SH-SY5Y (cell line): ENCODE measurements at regions not wholly inside any gene's neighbourhood (a gene's known extent, or its start where the extent isn't known, plus 50 kb on each side); places are given as distances from the start of the nearest gene placed in this dataset.

Source experiments
- GATA2 ChIP-seq: IDR thresholded peaks from 2 replicates; pipeline ENCODE4 v1.6.1; 2011; ENCODE audit warnings: mild to moderate bottlenecking, low read depth, low read length
- GATA3 ChIP-seq: IDR thresholded peaks from 2 replicates; pipeline ENCODE4 v1.6.1; 2011; ENCODE audit warnings: low read depth, mild to moderate bottlenecking, low read length, moderate library complexity

DNA sequence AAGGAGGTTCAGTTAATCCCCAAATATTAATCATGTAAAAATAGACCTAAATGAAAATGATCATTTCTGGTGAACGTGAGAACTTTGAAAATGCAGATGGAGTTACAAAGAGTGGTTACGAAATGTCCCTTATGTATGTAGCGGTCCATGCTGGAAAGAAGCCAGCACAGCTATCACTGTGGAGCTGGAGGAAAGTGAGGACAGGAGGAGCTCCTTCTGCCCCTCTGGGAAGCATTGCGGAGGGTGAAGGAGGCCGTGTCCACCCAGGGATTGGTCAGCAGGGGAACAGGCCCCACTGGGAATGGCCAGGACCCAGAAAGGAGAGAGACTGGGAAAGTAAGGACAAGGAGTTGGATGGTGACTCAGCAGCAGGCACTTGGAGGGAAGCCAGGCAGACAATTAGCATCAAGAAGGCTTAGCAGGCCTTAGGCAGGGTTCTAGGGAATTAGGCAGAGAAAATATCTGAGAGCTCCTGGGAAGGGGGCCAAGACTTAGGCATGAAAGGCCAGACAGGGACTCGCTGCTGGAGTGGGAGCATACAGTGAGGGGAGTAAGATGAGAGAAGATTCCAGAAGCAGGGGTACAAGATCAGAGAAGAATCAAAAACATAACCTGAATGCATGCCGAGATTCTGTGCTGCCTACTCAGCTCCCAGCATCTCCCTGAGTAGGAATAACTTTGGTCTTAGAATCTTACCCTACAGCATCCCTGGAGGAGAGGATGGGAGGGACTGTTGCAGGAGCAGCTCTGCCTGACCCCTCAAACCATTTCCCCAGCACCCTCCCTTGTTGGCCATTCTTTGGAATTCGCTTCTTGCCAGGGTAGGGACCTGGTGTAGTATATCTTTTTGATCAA, 171.0 kb upstream of the UMPS start:
- TF ChIP-seq GATA2 (no peak), GATA3 (no peak)

DNA sequence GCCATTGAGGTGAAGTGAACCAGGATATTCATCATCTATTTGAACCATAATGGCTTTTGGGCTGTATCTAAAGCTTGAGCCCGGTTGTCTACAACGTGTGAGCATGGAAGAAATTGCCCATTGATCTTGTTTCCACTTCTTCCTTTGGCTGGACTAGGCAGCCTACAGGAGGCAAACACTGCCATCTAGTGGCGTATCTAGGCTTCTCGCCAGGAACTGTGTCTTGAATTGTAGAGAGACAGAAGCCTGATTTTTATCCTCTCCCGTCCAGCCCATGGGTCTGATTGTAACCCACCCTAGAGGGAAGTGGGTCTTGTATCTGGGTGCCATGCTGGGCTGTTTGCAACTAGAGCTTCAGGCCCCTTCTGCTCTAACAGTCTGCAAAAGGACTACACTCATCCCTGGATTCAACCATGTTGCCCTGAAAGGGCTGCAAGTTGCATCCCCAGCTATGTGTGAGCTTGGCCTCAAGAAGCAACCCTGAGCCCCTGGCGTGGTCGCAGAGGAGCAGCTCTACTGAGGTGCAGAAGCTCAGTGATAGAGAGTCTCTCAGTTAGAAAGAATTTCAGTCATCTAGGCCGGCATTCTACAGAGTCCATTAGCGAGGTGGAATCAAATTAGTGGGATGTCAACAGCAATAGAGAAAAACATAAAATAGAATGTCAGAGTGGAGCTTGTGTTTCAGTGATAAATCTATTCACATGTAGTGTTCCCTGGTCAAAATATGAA, 170.2 kb upstream of the UMPS start:
- TF ChIP-seq GATA3 (no peak), GATA2 (no peak)

DNA sequence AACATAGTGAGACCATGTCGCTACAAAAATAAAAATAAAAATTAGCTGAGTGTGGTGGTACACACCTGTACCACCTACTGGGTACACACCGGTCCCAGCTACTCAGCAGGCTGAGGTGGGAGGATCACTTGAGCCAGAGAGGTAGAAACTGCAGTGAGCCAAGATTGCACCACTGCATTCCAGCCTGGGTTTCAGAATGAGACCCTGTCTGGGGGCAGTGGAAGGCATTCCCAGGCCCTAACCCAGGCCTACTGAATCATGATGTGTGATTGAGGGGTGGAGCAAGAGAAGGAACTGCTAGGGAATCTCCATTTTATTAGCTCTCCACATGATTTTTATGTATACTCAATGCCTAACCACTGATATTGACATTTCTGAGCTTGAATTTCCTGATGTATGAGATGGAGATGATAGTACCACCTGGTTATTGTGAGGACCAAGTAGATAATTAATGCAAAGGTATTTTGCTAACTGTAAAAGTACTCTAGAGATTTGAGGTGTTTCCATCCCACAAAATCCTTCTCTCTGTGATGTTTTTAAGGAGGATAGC, 169.5 kb upstream of the UMPS start:
- no peak for TF ChIP-seq GATA3
- no peak for TF ChIP-seq GATA2

DNA sequence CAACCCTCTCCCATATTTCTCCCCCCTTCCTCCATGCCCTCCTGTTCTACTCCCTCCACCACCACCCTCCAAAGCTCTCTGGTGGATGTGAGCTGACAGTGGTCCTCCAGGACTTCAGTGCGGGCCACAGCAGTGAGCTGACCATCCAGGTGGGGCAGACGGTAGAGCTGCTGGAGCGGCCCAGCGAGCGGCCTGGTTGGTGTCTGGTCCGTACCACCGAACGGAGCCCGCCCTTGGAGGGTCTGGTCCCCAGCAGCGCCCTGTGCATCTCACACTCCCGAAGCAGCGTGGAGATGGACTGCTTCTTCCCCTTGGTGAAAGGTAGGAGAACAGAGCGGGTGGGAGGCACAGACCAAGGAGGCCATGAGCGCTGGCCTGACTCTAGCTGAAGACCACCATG, 167.5 kb upstream of the UMPS start:
- no peak for TF ChIP-seq GATA3
- no peak for TF ChIP-seq GATA2

DNA sequence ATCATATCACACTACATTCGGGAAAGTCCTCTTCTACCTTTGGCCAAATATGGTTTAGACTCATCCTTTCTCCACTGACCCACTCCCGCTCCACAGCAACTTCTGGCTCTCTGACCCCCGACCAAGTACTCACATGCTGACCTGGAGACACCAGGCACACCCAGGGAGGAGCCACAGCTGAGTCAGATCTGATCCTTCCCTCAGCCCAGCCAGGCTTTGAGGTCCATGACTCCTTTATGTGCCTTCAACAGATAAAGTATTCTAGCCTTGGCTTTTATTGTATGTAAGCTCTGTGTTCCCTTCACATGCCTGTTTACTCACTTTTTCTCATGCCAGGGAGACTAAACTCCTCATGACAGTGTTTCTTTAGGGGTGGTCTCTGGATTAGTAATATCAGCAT, 166.9 kb upstream of the UMPS start:
- TF ChIP-seq GATA2 (no peak), GATA3 (no peak)

DNA sequence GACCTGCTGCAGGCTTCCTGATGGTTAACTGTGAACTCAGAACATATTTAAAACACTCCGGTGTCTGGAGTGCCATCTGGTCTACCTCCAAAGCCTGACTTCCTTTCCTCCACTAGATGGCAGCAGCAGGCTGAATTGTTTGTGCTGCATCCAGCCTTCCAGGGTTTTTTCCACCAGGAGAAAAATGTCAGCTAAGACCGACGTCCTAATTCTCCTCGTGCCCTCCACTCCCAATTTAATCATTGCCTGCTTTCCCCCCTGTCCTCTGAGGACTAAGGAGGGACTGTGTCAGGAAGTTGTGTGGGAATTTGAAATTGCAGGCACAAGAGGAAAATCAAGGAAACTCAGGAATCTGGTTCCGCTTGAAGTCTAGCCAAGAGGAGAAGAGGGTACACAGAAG, 165.2 kb upstream of the UMPS start:
- no peak for TF ChIP-seq GATA2
- TF ChIP-seq GATA3, result no peak

DNA sequence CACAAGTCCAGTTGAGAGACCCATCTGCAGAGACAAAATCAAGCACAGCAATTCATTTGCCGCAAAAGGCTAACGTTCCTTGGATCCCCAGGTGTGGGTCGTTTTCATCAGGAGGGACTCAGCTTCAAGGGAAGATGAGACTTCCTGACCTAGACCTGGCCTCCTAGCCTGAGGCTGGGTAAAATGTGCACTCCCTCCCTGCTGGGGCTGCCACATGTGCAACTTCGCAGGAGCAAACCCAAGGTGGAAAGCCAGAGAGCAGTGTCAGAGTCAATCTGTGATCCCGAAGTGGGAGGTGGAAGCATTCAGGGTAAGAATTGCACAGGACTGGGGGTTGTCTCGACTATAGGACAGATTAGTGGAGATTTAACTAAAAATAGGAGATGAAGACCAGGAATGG, 164.7 kb upstream of the UMPS start:
- TF ChIP-seq GATA3 (no peak), GATA2 (no peak)

DNA sequence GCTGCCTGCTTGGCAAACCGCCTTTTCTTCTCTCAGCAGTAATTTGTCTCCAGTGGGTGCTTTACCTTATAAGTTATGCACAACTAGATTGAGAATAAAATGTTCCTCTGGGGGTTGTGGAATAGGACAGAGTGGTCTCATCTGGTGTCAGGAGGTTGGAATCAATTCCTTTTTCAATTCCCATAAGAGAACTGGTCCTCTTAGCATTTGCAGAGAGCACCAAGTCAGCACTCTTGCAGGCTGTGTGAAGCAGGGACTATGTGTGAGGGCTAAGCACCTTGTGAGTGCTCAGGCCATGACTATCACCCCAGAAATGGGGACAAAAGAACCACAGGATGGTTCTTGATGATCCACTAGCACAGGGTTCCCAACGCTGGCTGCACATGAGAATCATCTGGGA, 163.6 kb upstream of the UMPS start:
- TF ChIP-seq GATA3 (no peak), GATA2 (no peak)

DNA sequence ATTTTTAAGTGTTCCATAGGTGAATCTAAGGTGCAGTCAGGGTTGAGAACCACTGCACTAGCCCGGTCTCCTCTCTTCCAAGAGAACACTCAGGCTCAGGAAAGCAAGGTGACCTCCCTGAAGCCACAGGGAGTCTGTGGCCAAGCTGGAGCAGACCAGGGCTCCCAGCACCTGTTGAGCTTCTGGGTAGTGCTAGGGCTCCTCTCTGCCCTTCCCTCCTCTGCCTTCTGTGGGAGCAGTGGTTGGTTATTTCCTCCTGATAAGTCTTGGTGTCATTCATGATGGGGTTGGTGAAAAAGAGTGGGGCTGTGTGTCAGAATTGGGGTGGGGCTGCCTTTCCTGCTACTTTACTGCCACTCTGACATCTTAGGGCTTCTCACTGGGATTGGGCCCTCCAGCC, 163.1 kb upstream of the UMPS start:
- no peak for TF ChIP-seq GATA2
- no peak for TF ChIP-seq GATA3

DNA sequence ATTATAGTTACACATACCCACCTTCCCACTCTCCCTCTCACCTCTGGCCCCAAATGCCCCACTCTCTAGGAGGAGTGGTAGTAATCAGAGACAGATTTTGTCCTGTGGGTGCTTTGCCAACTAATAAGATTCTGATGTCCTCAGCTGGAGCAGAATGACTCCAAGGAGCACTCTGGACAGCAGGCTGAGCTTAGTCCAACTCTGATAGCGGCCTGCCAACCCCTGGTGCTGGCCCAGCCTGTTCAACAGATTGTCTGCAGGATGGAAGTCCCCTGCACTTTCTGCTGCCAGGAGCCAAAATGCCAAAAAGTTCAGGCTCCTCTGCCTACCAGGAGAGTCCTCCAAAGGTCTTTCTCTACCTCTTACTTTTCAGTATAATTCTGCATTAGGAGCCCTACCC, 160.5 kb upstream of the UMPS start:
- no peak for TF ChIP-seq GATA3
- TF ChIP-seq GATA2, result no peak

DNA sequence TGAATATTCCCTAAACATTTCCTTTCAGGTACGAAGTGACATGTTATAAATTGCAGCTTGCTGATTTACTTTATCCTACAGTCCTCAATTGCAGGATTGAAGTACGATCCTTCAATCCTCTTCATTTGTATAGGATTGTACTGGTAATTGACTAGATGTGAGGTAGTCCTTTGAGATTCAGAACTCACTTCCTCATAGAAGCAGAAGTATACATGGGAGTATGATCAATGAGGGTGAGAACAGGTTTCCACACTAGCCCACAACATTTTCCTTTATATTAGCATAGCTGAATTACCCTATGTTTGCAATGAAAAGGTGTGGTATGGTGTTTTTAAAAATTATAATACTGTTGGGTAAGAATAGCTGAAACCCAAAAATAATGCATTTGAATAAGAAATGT, 160.0 kb upstream of the UMPS start:
- TF ChIP-seq GATA2 (no peak), GATA3 (no peak)

DNA sequence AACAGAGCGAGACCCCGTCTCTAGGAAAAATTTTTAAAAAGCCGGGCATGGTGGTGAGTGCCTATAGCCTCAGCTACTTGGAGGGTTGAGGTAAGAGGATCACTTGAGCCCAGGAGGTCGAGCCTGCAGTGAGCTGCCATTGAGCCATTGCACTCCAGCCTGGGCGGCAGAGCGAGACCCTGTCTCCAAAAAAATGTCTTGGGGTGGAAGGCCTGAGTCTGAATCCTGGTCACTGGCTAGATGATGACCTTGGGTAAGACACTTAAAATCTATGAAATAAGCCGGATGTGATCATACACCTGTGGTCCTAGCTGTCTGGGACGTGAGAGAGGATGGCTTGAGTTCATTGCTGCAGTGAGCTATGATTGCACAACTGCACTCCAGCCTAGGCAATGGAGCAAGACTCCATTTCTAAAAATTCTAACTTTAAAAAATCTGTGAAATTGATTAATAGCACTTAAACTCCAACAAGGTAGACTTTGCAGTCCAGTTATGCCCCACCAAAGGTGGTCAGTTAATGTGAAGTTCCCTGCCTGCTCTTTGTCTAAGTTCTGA, 157.3 kb upstream of the UMPS start:
- TF ChIP-seq GATA2 (no peak), GATA3 (no peak)

DNA sequence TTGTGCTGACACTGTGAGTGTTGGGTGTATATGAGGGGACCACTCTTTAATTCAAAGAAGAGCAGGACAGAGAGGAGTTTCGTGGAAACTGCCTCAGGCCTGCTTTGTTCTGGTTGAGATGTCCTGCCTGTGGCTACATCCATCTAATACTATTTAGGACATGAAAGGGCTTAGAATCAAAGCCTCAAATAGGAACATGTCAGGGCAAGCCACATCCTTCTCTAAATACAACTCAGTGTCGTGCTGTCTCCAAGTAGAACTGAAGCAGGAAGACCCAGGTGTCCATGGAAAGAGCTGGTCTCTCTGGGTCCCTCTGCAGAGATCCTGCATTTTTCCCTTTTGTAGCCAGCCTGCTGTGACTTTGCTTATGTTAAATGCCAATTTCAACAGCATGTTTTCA, 156.2 kb upstream of the UMPS start:
- TF ChIP-seq GATA3 (no peak), GATA2 (no peak)
